ENCODE measurements at regions not wholly inside any gene's neighbourhood (a gene's known extent, or its start where the extent isn't known, plus 50 kb on each side); places are given as distances from the start of the nearest gene placed in this dataset.

GRCh38 chr1:39128126-39128525, 76.4 kb upstream of the MACF1 start:
- no peak for DNase-seq
- Histone ChIP-seq H3K27ac (peak overlapping the region; percentile 47 to 70), H3K4me3 (no peak overlapping the region), H3K4me1 (peaks cover 6 to 14% of the 10 kb centered on the region in 2 donors), H3K36me3 (no peaks in the 10 kb centered on the region), H3K9me3 (no peaks in the 10 kb centered on the region), H3K27me3 (no peaks in the 10 kb centered on the region)
- TF ChIP-seq CTCF (IDR thresholded peaks at IDR 0.05) (no peak), POLR2A (IDR thresholded peaks at IDR 0.05) (no peak)
- intact Hi-C loops (cut with DNase I; ENCODE audit: low total_unique reads): no loop called here

GRCh38 chr1:39128959-39129358, 75.5 kb upstream of the MACF1 start:
- Histone ChIP-seq H3K9me3 (no peaks in the 10 kb centered on the region), H3K27me3 (no peaks in the 10 kb centered on the region), H3K4me3 (no peak overlapping the region), H3K27ac (peak overlapping the region in 1 of 2 donors; percentile 70), H3K4me1 (peaks cover 6 to 14% of the 10 kb centered on the region in 2 donors), H3K36me3 (no peaks in the 10 kb centered on the region)
- no peak for TF ChIP-seq POLR2A (IDR thresholded peaks at IDR 0.05)
- TF ChIP-seq CTCF (IDR thresholded peaks at IDR 0.05): no peak
- DNase-seq: no peak
- intact Hi-C loops (cut with DNase I; ENCODE audit: low total_unique reads): no loop called here

DNA sequence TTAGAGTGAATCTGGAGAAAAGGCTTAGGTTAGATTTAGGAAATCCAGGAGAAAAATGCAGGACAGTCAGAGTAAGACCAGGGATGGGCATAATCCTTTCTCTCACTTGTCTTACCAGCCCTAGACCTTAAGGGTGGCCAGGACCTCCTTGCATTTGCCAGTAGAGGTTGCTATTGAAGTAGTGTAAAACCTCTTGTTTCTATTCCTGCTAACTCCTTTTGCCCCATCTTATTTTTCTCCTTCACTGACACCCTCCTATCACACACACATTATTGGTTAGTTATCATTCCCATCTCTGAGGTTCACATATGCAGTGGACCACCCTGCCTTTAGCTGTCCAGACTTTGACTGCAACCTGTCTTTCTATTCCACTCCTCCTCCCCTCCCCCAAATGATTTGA, 75.0 kb upstream of the MACF1 start:
- H3K36me3 ChIP-seq: no peaks in the 10 kb centered on the region
- H3K27me3 ChIP-seq: no peaks in the 10 kb centered on the region
- TF ChIP-seq POLR2A (IDR thresholded peaks at IDR 0.05) (no peak), CTCF (IDR thresholded peaks at IDR 0.05) (peak; percentile 19 to 31 (median 24))
- H3K4me3 ChIP-seq: no peak overlapping the region
- intact Hi-C loops (cut with DNase I; ENCODE audit: low total_unique reads): no loop called here
- H3K27ac ChIP-seq: peak overlapping the region; percentile 50 to 70
- no peaks in the 10 kb centered on the region for H3K9me3 ChIP-seq
- H3K4me1 ChIP-seq: peaks cover 6 to 14% of the 10 kb centered on the region in 2 donors
- no peak for DNase-seq

GRCh38 chr1:39130325-39130724, 74.2 kb upstream of the MACF1 start:
- no peak for DNase-seq
- no peaks in the 10 kb centered on the region for H3K36me3 ChIP-seq
- TF ChIP-seq POLR2A (IDR thresholded peaks at IDR 0.05): no peak
- TF ChIP-seq CTCF (IDR thresholded peaks at IDR 0.05): no peak
- H3K9me3 ChIP-seq: no peaks in the 10 kb centered on the region
- intact Hi-C loops (cut with DNase I; ENCODE audit: low total_unique reads): no loop called here
- H3K4me3 ChIP-seq: no peak overlapping the region
- H3K4me1 ChIP-seq: peaks cover 6 to 14% of the 10 kb centered on the region in 2 donors
- peak overlapping the region; percentile 50 to 70 for H3K27ac ChIP-seq
- no peaks in the 10 kb centered on the region for H3K27me3 ChIP-seq

DNA sequence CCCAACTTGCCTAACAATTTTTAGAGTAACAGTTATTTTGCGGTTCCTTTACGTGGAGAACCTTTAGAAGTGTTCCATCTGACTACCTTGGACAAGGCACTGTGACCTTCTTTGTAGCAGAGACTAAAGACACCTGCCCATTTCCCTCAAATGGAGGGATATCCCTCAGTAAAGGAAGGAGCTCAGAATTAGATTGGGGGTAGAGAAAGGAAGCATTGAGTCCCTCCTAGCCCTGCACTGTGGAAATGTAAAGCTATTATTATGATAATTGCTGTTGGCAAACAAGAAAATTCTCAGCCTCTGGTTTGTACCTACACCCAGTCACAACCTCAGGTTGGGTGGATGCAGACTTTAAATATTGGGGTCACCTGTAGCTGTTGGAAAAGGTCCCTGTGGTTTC, 72.6 kb upstream of the MACF1 start:
- Histone ChIP-seq H3K9me3 (no peaks in the 10 kb centered on the region), H3K4me1 (peaks cover 6 to 19% of the 10 kb centered on the region in 2 donors), H3K36me3 (no peaks in the 10 kb centered on the region), H3K27ac (peak overlapping the region in 1 of 2 donors; percentile 71), H3K4me3 (no peak overlapping the region), H3K27me3 (no peaks in the 10 kb centered on the region)
- TF ChIP-seq POLR2A (IDR thresholded peaks at IDR 0.05) (no peak), CTCF (IDR thresholded peaks at IDR 0.05) (no peak)
- DNase-seq: no peak
- intact Hi-C loops (cut with DNase I; ENCODE audit: low total_unique reads): no loop called here

Measured in uterus (tissue), 3 donors.